ENCODE measurements at regions not wholly inside any gene's neighbourhood (a gene's known extent, or its start where the extent isn't known, plus 50 kb on each side); places are given as distances from the start of the nearest gene placed in this dataset.

DNA sequence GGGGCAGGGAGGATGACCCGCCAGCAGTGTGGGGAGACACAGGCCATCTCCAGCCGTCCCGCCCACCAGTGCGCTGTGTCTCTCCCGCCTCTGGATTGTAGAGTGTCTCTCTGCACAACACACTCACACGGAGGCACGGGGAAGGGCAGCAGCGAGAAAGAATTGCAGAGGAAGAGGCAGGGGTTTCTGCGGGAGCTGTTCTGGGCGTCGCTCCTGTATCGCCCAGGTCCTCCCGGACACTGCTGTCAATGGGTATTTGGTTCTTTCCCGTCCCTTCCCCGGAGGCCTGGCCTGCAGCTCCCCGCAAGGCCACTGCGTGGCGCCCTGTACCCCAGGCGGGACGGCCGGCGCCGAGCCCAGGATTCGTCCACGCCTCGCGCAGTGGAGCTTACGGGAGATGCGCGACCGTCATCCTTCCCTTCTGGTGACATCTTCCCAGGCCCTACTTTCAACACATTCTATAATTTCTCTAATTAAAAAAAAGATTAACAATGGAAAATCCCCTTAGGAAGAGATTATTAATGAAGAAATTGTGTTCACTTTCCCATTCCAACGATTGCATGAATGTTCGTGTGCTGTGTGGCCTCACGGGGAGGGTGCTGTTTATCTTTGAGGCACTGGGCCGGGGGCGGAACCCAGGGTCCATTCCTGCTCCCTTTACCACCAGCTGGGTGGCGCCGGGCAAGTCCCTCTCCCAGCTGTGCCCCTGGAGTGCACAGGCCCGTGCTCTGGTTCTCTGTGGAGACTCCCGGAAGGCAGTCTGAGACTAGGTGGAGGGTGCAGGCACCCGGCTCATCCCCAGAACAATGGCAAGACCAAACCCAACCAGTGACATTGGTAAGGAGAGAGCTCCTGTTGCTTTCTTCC lies 95.7 kb downstream of the CPZ start:
- TF ChIP-seq POLR2AphosphoS5 (IDR thresholded peaks at IDR 0.05; ENCODE audit: low read depth, low read length) (no peak), TAF1 (IDR thresholded peaks at IDR 0.05; ENCODE audit: borderline replicate concordance, insufficient read depth, low read length) (no peak), FOXP2 (optimal IDR thresholded peaks at IDR 0.05; ENCODE audit: borderline replicate concordance, extremely low read depth, extremely low read length, insufficient read depth) (no peak), SIN3A (IDR thresholded peaks at IDR 0.05; ENCODE audit: borderline replicate concordance, insufficient read depth, low read length) (no peak)
- TF ChIP-seq, protein P1, sequence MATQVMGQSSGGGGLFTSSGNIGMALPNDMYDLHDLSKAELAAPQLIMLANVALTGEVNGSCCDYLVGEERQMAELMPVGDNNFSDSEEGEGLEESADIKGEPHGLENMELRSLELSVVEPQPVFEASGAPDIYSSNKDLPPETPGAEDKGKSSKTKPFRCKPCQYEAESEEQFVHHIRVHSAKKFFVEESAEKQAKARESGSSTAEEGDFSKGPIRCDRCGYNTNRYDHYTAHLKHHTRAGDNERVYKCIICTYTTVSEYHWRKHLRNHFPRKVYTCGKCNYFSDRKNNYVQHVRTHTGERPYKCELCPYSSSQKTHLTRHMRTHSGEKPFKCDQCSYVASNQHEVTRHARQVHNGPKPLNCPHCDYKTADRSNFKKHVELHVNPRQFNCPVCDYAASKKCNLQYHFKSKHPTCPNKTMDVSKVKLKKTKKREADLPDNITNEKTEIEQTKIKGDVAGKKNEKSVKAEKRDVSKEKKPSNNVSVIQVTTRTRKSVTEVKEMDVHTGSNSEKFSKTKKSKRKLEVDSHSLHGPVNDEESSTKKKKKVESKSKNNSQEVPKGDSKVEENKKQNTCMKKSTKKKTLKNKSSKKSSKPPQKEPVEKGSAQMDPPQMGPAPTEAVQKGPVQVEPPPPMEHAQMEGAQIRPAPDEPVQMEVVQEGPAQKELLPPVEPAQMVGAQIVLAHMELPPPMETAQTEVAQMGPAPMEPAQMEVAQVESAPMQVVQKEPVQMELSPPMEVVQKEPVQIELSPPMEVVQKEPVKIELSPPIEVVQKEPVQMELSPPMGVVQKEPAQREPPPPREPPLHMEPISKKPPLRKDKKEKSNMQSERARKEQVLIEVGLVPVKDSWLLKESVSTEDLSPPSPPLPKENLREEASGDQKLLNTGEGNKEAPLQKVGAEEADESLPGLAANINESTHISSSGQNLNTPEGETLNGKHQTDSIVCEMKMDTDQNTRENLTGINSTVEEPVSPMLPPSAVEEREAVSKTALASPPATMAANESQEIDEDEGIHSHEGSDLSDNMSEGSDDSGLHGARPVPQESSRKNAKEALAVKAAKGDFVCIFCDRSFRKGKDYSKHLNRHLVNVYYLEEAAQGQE (IDR thresholded peaks at IDR 0.05; ENCODE audit: insufficient read depth in 1 of 2, low read depth in 2 of 2, low read length in 2 of 2), result no peak

DNA sequence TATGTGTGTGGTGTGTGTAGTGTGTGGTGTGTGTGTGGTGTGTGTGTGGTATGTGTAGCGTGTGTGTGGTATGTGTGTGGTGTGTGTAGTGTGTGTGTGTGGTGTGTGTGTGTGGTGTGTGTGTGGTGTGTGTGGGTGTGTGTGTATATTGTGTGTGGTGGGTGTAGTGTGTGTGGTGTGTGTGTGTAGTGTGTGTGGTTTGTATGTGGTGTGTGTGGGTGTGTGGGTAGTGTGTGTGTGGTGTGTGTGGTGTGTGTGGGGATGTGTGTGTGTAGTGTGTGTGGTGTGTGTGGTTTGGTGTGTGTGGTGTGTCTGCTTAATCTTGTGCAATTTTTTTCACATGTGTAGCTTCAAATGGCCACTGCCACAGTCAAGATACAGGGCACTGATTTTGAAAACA lies 94.5 kb downstream of the CPZ start:
- TF ChIP-seq FOXP2 (optimal IDR thresholded peaks at IDR 0.05; ENCODE audit: borderline replicate concordance, extremely low read depth, extremely low read length, insufficient read depth), result no peak
- TF ChIP-seq SIN3A (IDR thresholded peaks at IDR 0.05; ENCODE audit: borderline replicate concordance, insufficient read depth, low read length), result no peak
- TF ChIP-seq TAF1 (IDR thresholded peaks at IDR 0.05; ENCODE audit: borderline replicate concordance, insufficient read depth, low read length), result no peak
- TF ChIP-seq, protein P1 (IDR thresholded peaks at IDR 0.05; ENCODE audit: insufficient read depth in 1 of 2, low read depth in 2 of 2, low read length in 2 of 2), result no peak
- no peak for TF ChIP-seq POLR2AphosphoS5 (IDR thresholded peaks at IDR 0.05; ENCODE audit: low read depth, low read length)

DNA sequence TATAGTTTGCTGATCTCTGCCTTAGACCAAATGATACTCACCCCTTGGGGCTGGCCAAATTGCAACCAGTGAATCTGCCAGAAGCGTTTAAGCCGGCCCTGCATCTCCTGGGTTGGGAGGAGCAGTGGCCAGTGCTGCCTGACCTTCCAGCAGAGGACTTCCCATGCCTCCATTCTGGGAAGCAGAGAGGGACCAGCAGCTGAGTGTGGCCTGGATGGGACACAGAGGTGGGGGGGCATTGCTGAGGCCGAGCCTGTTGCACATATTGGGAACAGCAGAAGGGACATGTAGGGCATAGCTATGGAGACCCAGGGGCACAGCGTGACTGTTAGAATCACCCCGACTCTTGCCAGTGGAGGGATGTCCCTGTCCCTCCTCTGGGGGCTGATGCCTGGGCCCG lies 93.3 kb downstream of the CPZ start:
- no peak for TF ChIP-seq TAF1 (IDR thresholded peaks at IDR 0.05; ENCODE audit: borderline replicate concordance, insufficient read depth, low read length)
- TF ChIP-seq POLR2AphosphoS5 (IDR thresholded peaks at IDR 0.05; ENCODE audit: low read depth, low read length), result no peak
- TF ChIP-seq, protein P1 (IDR thresholded peaks at IDR 0.05; ENCODE audit: insufficient read depth in 1 of 2, low read depth in 2 of 2, low read length in 2 of 2), result no peak
- no peak for TF ChIP-seq SIN3A (IDR thresholded peaks at IDR 0.05; ENCODE audit: borderline replicate concordance, insufficient read depth, low read length)
- TF ChIP-seq FOXP2 (optimal IDR thresholded peaks at IDR 0.05; ENCODE audit: borderline replicate concordance, extremely low read depth, extremely low read length, insufficient read depth), result no peak

DNA sequence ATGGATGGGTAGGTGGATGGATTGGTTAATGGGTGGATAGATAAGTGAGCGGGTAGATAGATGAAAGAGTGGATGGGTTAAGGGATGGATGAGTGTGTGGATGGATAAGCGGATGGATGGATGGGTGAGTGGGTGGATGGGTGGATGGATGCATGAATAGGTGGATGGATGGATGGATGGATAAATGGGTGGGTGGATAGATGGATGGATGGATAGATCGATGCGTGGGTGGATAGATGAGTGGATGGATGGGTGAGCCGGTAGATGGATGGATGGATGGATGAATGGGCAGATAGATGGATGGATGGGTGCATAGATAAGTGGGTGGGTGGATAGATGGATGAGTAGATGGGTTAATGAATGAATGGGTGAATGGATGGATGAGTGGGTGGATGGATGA lies 90.9 kb downstream of the CPZ start:
- TF ChIP-seq POLR2AphosphoS5 (IDR thresholded peaks at IDR 0.05; ENCODE audit: low read depth, low read length) (no peak), TAF1 (IDR thresholded peaks at IDR 0.05; ENCODE audit: borderline replicate concordance, insufficient read depth, low read length) (no peak), FOXP2 (optimal IDR thresholded peaks at IDR 0.05; ENCODE audit: borderline replicate concordance, extremely low read depth, extremely low read length, insufficient read depth) (no peak), SIN3A (IDR thresholded peaks at IDR 0.05; ENCODE audit: borderline replicate concordance, insufficient read depth, low read length) (no peak)
- TF ChIP-seq, protein P1 (IDR thresholded peaks at IDR 0.05; ENCODE audit: insufficient read depth in 1 of 2, low read depth in 2 of 2, low read length in 2 of 2), result no peak

Measured in PFSK-1 (cell line).